ENCODE measurements at regions not wholly inside any gene's neighbourhood (a gene's known extent, or its start where the extent isn't known, plus 50 kb on each side); places are given as distances from the start of the nearest gene placed in this dataset.

GRCh38 chr17:52476638-52477313 lies 318.3 kb upstream of the CA10 start:
- H4K8ac ChIP-seq (ENCODE audit: low read depth in 2 of 2, low read length in 2 of 2): no peak overlapping the region
- H2AFZ ChIP-seq (replicated peaks; ENCODE audit: low read length, poor library complexity): no peak overlapping the region
- no peak overlapping the region for H2BK120ac ChIP-seq (ENCODE audit: low read depth, low read length)
- no peak for TF ChIP-seq MAFK (IDR thresholded peaks at IDR 0.05; ENCODE audit: low read depth, low read length)
- no peak for TF ChIP-seq RFX5 (IDR thresholded peaks at IDR 0.05; ENCODE audit: low read depth, low read length)
- in situ Hi-C loops (cut with MboI; ENCODE audit: low sequenced_read_pairs) (no loop called here), dilution Hi-C loops (cut with HindIII; ENCODE audit: low sequenced_read_pairs, unreplicated experiment) (no loop called here), intact Hi-C loops (cut with micrococcal nuclease) (no loop called here)
- no peak overlapping the region for H4K91ac ChIP-seq (ENCODE audit: insufficient read depth, low read depth, low read length)
- H2AK9ac ChIP-seq (replicated peaks; ENCODE audit: low read depth, low read length, poor library complexity): no peak overlapping the region
- peaks cover 9% of the 10 kb centered on the region for H3K9me3 ChIP-seq (ENCODE audit: control insufficient read depth, insufficient read depth, low read length)
- H3K14ac ChIP-seq (replicated peaks; ENCODE audit: low read depth, low read length): no peak overlapping the region
- H3K23ac ChIP-seq (ENCODE audit: low read depth, low read length): no peak overlapping the region
- DNase-seq (no peak), ATAC-seq (ENCODE audit: low read depth) (no peak)
- ChIA-PET CTCF (no interaction called here), POLR2A (ENCODE audit: unreplicated experiment) (no interaction called here)
- no peak overlapping the region for H3K9ac ChIP-seq (ENCODE audit: low read depth, low read length)
- no CpG with 5 or more reads among the region's 2 CpGs for WGBS, 2 experiments (ENCODE audit: extremely low coverage in 2 of 2, insufficient read length in 1 of 2)
- no peak overlapping the region for H3K4me2 ChIP-seq (ENCODE audit: low read depth, low read length)
- no peak overlapping the region for H3K18ac ChIP-seq (ENCODE audit: low read depth, low read length)
- H3K56ac ChIP-seq (ENCODE audit: extremely low read depth, insufficient read depth, low read length): no peak overlapping the region
- no peaks in the 10 kb centered on the region for H3K36me3 ChIP-seq (ENCODE audit: control insufficient read depth, insufficient read depth, low read length)
- no peaks in the 10 kb centered on the region for H3K4me1 ChIP-seq (ENCODE audit: control insufficient read depth, insufficient read depth, low read length)
- H2AK5ac ChIP-seq (ENCODE audit: low read depth, low read length): no peak overlapping the region
- H3K9me1 ChIP-seq (ENCODE audit: insufficient read depth, low read length): no peaks in the 10 kb centered on the region
- H3K27me3 ChIP-seq (ENCODE audit: control insufficient read depth, insufficient read depth, low read length): no peaks in the 10 kb centered on the region
- no peaks in the 10 kb centered on the region for H4K20me1 ChIP-seq (ENCODE audit: insufficient read depth, low read length)
- H3K4me3 ChIP-seq (ENCODE audit: insufficient read depth, low read depth, low read length): no peak overlapping the region
- H2BK15ac ChIP-seq (ENCODE audit: low read depth, low read length): no peak overlapping the region
- H3K4ac ChIP-seq (ENCODE audit: low read depth, low read length): no peak overlapping the region
- H3K79me1 ChIP-seq (ENCODE audit: low read depth in 1 of 2, low read length in 2 of 2): no peaks in the 10 kb centered on the region
- no peak overlapping the region for H3K27ac ChIP-seq (ENCODE audit: insufficient read depth, low read length)
- no peak overlapping the region for H2BK5ac ChIP-seq (ENCODE audit: low read depth, low read length, poor library complexity, severe bottlenecking)
- H4K5ac ChIP-seq (ENCODE audit: low read depth, low read length): no peak overlapping the region
- BruUV-seq (replicated peaks): no TSS peak
- H2BK20ac ChIP-seq (ENCODE audit: low read depth, low read length): no peak overlapping the region

Measured in IMR-90 (cell line).